OCI-LY1 (cell line): ENCODE measurements at regions not wholly inside any gene's neighbourhood (a gene's known extent, or its start where the extent isn't known, plus 50 kb on each side); places are given as distances from the start of the nearest gene placed in this dataset.

ENCODE experiments used
- EZH2 ChIP-seq: fragments of 200-600 bp; sonication (generic), shearing (Covaris generic); IDR thresholded peaks from 2 replicates; pipeline ENCODE4 v1.8.0; 2017; ENCODE audit warnings: borderline replicate concordance, mixed run types, mild to moderate bottlenecking, antibody characterized with exemption, low read length, moderate library complexity, mixed read lengths
- TF ChIP-seq, protein P1 (sequence below): fragments of 200-600 bp; sonication (generic), shearing (Covaris generic); IDR thresholded peaks from 2 replicates; pipeline ENCODE4 v1.5.1; 2017; ENCODE audit warnings: mild to moderate bottlenecking, antibody characterized with exemption, low read length, moderate library complexity, mixed read lengths

DNA sequence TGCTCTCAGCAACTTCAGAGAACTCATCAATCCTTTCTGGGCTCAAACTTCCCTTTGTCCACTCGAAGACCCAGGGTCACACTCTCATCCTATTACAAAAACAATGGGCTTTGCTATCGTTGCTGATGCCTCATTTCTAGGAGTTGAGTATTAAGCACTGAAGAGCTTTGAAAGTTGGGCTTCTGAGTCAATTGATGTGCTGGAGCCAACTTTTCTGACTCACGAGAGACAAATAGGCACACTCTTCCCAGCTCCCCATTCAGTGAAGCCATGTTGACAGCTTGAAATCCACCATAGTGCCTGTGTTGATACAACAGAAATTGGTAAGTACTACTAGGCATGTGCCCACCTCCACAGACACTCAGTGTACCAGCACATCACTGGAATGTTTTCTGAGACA, 97.5 kb upstream of the PRSS58 start:
- TF ChIP-seq, protein P1, sequence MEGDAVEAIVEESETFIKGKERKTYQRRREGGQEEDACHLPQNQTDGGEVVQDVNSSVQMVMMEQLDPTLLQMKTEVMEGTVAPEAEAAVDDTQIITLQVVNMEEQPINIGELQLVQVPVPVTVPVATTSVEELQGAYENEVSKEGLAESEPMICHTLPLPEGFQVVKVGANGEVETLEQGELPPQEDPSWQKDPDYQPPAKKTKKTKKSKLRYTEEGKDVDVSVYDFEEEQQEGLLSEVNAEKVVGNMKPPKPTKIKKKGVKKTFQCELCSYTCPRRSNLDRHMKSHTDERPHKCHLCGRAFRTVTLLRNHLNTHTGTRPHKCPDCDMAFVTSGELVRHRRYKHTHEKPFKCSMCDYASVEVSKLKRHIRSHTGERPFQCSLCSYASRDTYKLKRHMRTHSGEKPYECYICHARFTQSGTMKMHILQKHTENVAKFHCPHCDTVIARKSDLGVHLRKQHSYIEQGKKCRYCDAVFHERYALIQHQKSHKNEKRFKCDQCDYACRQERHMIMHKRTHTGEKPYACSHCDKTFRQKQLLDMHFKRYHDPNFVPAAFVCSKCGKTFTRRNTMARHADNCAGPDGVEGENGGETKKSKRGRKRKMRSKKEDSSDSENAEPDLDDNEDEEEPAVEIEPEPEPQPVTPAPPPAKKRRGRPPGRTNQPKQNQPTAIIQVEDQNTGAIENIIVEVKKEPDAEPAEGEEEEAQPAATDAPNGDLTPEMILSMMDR: no peak
- no peak for TF ChIP-seq EZH2
